Neural progenitor cell (in vitro differentiated cells): ENCODE measurements at regions not wholly inside any gene's neighbourhood (a gene's known extent, or its start where the extent isn't known, plus 50 kb on each side); places are given as distances from the start of the nearest gene placed in this dataset.

Experiments
- EZH2 ChIP-seq: fragments of 200-600 bp; sonication (generic); IDR thresholded peaks from 2 replicates; pipeline ENCODE4 v1.6.1; 2017; ENCODE audit warnings: antibody characterized with exemption, mild to moderate bottlenecking, moderate library complexity
- EZH2phosphoT487 ChIP-seq: fragments of 200-600 bp; sonication (generic); IDR thresholded peaks from 2 replicates; pipeline ENCODE4 v1.6.1; 2017; ENCODE audit warnings: antibody characterized with exemption
- TF ChIP-seq, protein P1 (sequence below): fragments of 200-600 bp; sonication (generic); IDR thresholded peaks from 2 replicates; pipeline ENCODE4 v1.5.1; 2017; ENCODE audit warnings: antibody characterized with exemption, mild to moderate bottlenecking

DNA sequence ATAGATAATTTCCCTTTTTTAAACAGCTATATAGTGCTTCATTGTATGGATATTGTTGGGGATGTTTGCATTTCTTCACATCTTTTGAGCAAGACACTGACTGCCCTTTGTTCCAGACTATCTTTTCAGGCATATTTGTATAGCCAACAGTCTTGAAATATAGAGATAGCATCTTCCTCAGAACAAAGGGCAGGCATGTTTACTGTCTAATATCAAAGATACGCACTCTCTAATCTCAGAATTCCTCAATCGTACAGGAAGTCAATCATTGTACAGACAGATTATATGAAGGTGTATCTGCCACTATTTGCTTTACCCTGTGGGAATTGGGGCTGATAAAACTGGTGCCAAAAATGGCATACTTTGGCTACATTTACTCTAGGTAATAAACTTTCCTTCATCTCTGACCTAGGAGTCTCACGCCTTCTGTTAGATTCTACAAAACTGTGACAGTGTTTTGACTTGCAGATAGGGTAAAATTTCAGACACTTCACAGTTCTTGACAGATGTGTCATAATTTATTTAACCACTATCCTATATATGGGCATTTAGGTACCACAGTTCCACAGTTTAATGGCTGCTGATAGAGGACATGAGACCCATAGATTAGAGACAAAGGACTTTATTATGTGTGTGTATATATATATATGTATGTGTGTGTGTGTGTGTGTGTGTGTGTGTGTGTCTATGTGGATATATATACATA, 321.0 kb downstream of the IGSF11 start:
- TF ChIP-seq, protein P1, sequence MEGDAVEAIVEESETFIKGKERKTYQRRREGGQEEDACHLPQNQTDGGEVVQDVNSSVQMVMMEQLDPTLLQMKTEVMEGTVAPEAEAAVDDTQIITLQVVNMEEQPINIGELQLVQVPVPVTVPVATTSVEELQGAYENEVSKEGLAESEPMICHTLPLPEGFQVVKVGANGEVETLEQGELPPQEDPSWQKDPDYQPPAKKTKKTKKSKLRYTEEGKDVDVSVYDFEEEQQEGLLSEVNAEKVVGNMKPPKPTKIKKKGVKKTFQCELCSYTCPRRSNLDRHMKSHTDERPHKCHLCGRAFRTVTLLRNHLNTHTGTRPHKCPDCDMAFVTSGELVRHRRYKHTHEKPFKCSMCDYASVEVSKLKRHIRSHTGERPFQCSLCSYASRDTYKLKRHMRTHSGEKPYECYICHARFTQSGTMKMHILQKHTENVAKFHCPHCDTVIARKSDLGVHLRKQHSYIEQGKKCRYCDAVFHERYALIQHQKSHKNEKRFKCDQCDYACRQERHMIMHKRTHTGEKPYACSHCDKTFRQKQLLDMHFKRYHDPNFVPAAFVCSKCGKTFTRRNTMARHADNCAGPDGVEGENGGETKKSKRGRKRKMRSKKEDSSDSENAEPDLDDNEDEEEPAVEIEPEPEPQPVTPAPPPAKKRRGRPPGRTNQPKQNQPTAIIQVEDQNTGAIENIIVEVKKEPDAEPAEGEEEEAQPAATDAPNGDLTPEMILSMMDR: no peak
- TF ChIP-seq EZH2 (no peak), EZH2phosphoT487 (no peak)
